ENCODE measurements at regions not wholly inside any gene's neighbourhood (a gene's known extent, or its start where the extent isn't known, plus 50 kb on each side); places are given as distances from the start of the nearest gene placed in this dataset.

DNA sequence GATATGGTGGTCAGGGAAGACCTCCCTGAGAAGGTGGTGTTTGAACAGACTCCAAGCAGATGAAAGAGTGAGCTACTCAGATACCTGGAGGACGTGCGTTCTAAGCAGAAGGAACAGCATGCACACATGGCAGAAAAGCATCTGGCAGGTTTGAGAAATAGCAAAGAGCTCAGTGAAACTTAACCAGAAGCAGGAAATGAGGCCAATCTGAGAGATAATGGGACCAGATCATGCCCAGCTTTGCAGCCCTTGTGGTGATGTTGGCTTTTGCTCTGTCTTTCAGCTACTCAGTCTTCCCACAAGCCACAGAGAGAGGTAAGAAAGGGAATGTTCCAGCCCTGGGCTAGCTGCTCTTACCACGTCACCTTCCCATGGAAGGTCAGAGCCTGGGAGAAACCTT, 176.3 kb upstream of the GSC start:
- H3K9me1 ChIP-seq (ENCODE audit: control insufficient read depth, extremely low read depth, insufficient read depth, low read length), result no peaks in the 10 kb centered on the region
- H3K27me3 ChIP-seq (ENCODE audit: control insufficient read depth, extremely low read depth, insufficient read depth, low read length), result no peaks in the 10 kb centered on the region
- H3K9ac ChIP-seq (ENCODE audit: control insufficient read depth, extremely low read depth, insufficient read depth, low read length), result no peak overlapping the region
- no peak for TF ChIP-seq EZH2 (IDR thresholded peaks at IDR 0.05; ENCODE audit: low read length)
- TF ChIP-seq, protein P1, sequence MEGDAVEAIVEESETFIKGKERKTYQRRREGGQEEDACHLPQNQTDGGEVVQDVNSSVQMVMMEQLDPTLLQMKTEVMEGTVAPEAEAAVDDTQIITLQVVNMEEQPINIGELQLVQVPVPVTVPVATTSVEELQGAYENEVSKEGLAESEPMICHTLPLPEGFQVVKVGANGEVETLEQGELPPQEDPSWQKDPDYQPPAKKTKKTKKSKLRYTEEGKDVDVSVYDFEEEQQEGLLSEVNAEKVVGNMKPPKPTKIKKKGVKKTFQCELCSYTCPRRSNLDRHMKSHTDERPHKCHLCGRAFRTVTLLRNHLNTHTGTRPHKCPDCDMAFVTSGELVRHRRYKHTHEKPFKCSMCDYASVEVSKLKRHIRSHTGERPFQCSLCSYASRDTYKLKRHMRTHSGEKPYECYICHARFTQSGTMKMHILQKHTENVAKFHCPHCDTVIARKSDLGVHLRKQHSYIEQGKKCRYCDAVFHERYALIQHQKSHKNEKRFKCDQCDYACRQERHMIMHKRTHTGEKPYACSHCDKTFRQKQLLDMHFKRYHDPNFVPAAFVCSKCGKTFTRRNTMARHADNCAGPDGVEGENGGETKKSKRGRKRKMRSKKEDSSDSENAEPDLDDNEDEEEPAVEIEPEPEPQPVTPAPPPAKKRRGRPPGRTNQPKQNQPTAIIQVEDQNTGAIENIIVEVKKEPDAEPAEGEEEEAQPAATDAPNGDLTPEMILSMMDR (optimal IDR thresholded peaks at IDR 0.05 in 1 of 3, IDR thresholded peaks at IDR 0.05 in 1 of 3, conservative IDR thresholded peaks at IDR 0.05 in 1 of 3; ENCODE audit: extremely low read depth in 1 of 3, insufficient read depth in 2 of 3, low read length in 3 of 3), result no peak
- no peak overlapping the region for H3K4me2 ChIP-seq (ENCODE audit: control insufficient read depth, extremely low read depth, insufficient read depth, low read depth, low read length)
- no peak for DNase-seq (ENCODE audit: low read depth, low spot score)
- H3K27ac ChIP-seq (ENCODE audit: control insufficient read depth, insufficient read depth, low read length), result no peak overlapping the region
- FAIRE-seq, result no peak
- no peak overlapping the region for H3K4me3 ChIP-seq (ENCODE audit: control insufficient read depth in 2 of 3, extremely low read depth in 1 of 3, insufficient read depth in 2 of 3, low read depth in 1 of 3, low read length in 3 of 3)
- H2AFZ ChIP-seq (ENCODE audit: control insufficient read depth, low read length), result no peak overlapping the region
- dilution Hi-C loops (cut with MboI; ENCODE audit: extremely low pct_ligation_motif_present, low sequenced_read_pairs), result no loop called here
- H3K9me3 ChIP-seq (ENCODE audit: control insufficient read depth, low read depth, low read length), result no peaks in the 10 kb centered on the region
- H3K36me3 ChIP-seq (ENCODE audit: control insufficient read depth in 2 of 2, extremely low read depth in 1 of 2, insufficient read depth in 2 of 2, low read length in 2 of 2), result no peaks in the 10 kb centered on the region
- no peaks in the 10 kb centered on the region for H3K4me1 ChIP-seq (ENCODE audit: control insufficient read depth, extremely low read depth, insufficient read depth, low read length)
- H4K20me1 ChIP-seq (ENCODE audit: control insufficient read depth, extremely low read depth, insufficient read depth, low read length), result no peaks in the 10 kb centered on the region
- H3K79me2 ChIP-seq (ENCODE audit: control insufficient read depth, insufficient read depth, low read length), result no peaks in the 10 kb centered on the region

DNA sequence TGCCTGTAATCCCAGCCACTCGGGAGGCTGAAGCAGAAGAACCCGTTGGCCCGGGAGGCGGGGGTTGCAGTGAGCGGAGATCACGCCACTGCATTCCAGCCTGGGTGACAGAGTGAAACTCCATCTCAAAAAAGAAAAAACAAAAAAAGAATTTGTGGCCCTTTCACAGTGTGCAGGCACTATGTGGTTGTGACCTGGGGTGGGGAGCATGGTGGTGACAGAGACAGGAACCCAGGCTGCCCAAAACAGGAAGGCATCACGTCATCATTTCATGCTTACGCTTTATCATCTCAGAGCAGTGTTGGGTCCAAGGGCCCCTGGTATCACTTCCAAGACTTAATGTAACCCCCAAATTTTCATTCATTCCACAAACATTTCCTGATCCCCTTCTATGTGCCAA, 175.7 kb upstream of the GSC start:
- Histone ChIP-seq H3K4me2 (ENCODE audit: control insufficient read depth, extremely low read depth, insufficient read depth, low read depth, low read length) (no peak overlapping the region), H3K4me1 (ENCODE audit: control insufficient read depth, extremely low read depth, insufficient read depth, low read length) (no peaks in the 10 kb centered on the region), H3K9ac (ENCODE audit: control insufficient read depth, extremely low read depth, insufficient read depth, low read length) (no peak overlapping the region), H3K27me3 (ENCODE audit: control insufficient read depth, extremely low read depth, insufficient read depth, low read length) (no peaks in the 10 kb centered on the region), H3K79me2 (ENCODE audit: control insufficient read depth, insufficient read depth, low read length) (no peaks in the 10 kb centered on the region), H4K20me1 (ENCODE audit: control insufficient read depth, extremely low read depth, insufficient read depth, low read length) (no peaks in the 10 kb centered on the region), H2AFZ (ENCODE audit: control insufficient read depth, low read length) (no peak overlapping the region), H3K27ac (ENCODE audit: control insufficient read depth, insufficient read depth, low read length) (no peak overlapping the region), H3K9me1 (ENCODE audit: control insufficient read depth, extremely low read depth, insufficient read depth, low read length) (no peaks in the 10 kb centered on the region), H3K36me3 (ENCODE audit: control insufficient read depth in 2 of 2, extremely low read depth in 1 of 2, insufficient read depth in 2 of 2, low read length in 2 of 2) (no peaks in the 10 kb centered on the region), H3K9me3 (ENCODE audit: control insufficient read depth, low read depth, low read length) (no peaks in the 10 kb centered on the region), H3K4me3 (ENCODE audit: control insufficient read depth in 2 of 3, extremely low read depth in 1 of 3, insufficient read depth in 2 of 3, low read depth in 1 of 3, low read length in 3 of 3) (no peak overlapping the region)
- dilution Hi-C loops (cut with MboI; ENCODE audit: extremely low pct_ligation_motif_present, low sequenced_read_pairs), result no loop called here
- no peak for DNase-seq (ENCODE audit: low read depth, low spot score)
- FAIRE-seq, result no peak
- TF ChIP-seq, protein P1 (optimal IDR thresholded peaks at IDR 0.05 in 1 of 3, IDR thresholded peaks at IDR 0.05 in 1 of 3, conservative IDR thresholded peaks at IDR 0.05 in 1 of 3; ENCODE audit: extremely low read depth in 1 of 3, insufficient read depth in 2 of 3, low read length in 3 of 3), result no peak
- TF ChIP-seq EZH2 (IDR thresholded peaks at IDR 0.05; ENCODE audit: low read length), result no peak

Measured in keratinocyte (primary cell).